ENCODE measurements at regions not wholly inside any gene's neighbourhood (a gene's known extent, or its start where the extent isn't known, plus 50 kb on each side); places are given as distances from the start of the nearest gene placed in this dataset.

GRCh38 chr13:67971291-67971690 is 741.2 kb upstream of the PCDH9 start:
- TF ChIP-seq POLR2AphosphoS5 (IDR thresholded peaks at IDR 0.05; ENCODE audit: low read depth, low read length) = no peak
- no peak for TF ChIP-seq POLR2A (IDR thresholded peaks at IDR 0.05; ENCODE audit: control extremely low read depth in 1 of 2, low read depth in 2 of 2, low read length in 2 of 2)
- no peak for TF ChIP-seq RNF2 (IDR thresholded peaks at IDR 0.05; ENCODE audit: borderline replicate concordance, low read depth, low read length, missing control alignments, poor library complexity, severe bottlenecking)
- TF ChIP-seq HDAC2 (IDR thresholded peaks at IDR 0.05; ENCODE audit: borderline replicate concordance in 1 of 2, low read depth in 2 of 2, low read length in 2 of 2) = no peak

All from H1 (cell line).